Astrocyte of the spinal cord (primary cell): ENCODE measurements at regions not wholly inside any gene's neighbourhood (a gene's known extent, or its start where the extent isn't known, plus 50 kb on each side); places are given as distances from the start of the nearest gene placed in this dataset.

Experiments
- DNase-seq: peaks from one replicate; pipeline ENCODE4 v3.0.0; 2011; ENCODE audit warnings: low read depth, low spot score
- H3K4me3 ChIP-seq: 2 replicates; pipeline ENCODE4 v1.5.1; 2011; ENCODE audit warnings: low read depth, mild to moderate bottlenecking, low read length, moderate library complexity
- in situ Hi-C: cut with HindIII; loops from 2 replicates; pipeline ENCODE4 v1.10.0; 2017; ENCODE audit warnings: low sequenced_read_pairs
- TF ChIP-seq, protein P1 (sequence below): IDR thresholded peaks from 2 replicates; pipeline ENCODE4 v1.5.1; 2012; ENCODE audit warnings: low read depth, mild to moderate bottlenecking, low read length, inconsistent platforms

DNA sequence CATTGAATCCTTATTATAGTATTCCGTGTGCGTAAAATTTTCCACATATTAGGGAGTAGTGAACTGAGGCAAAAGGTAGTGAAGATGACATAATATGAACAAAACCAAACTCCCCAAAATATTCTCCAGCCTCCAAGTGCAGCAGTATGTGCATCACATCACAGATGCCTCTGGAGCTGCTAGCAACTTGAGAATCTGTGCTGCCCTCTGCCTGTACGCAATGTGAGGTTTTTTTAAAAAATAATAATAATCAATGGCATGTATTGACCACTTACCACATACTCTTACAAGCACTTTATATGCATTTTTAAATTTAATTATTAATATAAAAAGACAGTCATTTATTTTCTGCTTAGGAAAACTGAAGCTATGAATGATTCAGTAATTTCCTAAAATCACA lies 583.0 kb upstream of the SPRY2 start:
- H3K4me3 ChIP-seq = no peak overlapping the region
- in situ Hi-C loops = no loop called here
- DNase-seq = peak; percentile 2
- TF ChIP-seq, protein P1, sequence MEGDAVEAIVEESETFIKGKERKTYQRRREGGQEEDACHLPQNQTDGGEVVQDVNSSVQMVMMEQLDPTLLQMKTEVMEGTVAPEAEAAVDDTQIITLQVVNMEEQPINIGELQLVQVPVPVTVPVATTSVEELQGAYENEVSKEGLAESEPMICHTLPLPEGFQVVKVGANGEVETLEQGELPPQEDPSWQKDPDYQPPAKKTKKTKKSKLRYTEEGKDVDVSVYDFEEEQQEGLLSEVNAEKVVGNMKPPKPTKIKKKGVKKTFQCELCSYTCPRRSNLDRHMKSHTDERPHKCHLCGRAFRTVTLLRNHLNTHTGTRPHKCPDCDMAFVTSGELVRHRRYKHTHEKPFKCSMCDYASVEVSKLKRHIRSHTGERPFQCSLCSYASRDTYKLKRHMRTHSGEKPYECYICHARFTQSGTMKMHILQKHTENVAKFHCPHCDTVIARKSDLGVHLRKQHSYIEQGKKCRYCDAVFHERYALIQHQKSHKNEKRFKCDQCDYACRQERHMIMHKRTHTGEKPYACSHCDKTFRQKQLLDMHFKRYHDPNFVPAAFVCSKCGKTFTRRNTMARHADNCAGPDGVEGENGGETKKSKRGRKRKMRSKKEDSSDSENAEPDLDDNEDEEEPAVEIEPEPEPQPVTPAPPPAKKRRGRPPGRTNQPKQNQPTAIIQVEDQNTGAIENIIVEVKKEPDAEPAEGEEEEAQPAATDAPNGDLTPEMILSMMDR = peak; percentile 22

- H3K4me3 ChIP-seq = no peak overlapping the region
- DNase-seq = no peak
- TF ChIP-seq, protein P1 = no peak
- in situ Hi-C loops = no loop called here
These were observed 581.0 kb upstream of the SPRY2 start for GRCh38 chr13:80921971-80922370.

DNA sequence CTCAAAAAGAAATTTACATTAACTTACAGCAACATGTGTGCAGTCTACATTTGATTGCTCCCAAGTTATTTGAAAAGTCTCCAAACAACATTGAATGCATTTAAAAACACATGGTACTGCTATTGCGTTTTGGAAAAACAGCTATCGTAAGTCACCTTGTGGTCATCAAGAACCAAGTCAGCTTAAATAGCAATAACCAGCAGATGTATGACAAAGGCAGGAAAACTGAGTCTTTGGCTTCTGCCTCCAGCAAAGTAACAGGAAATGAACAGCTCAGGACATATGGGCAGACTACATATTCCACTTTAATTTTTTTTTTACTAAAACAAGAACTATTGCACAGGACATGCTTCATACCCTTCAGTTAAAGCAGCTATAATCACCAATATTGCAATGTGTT lies 580.6 kb upstream of the SPRY2 start:
- TF ChIP-seq, protein P1 = no peak
- in situ Hi-C loops = no loop called here
- H3K4me3 ChIP-seq = no peak overlapping the region
- peak; percentile 5 for DNase-seq

DNA sequence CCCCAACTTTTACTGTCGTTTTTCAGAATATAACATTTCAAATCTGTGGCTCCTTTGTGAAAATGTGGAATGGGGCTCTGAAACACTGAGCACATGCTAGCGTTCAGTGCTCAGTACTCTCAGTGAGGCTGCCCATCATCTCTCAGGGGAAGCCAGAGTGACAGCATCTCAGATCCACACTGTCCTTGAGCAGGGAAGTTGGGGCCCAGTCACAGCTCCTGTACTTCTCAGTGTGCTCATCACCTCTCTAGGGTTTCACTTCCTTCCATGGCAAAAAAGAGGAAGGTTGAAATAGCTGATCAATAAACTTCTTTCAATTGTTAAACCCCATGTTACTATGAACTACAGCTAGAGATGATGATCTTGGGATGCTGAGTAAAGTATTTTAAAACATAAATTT lies 565.9 kb upstream of the SPRY2 start:
- TF ChIP-seq, protein P1 = no peak
- H3K4me3 ChIP-seq = no peak overlapping the region
- no peak for DNase-seq
- in situ Hi-C loops = no loop called here

DNA sequence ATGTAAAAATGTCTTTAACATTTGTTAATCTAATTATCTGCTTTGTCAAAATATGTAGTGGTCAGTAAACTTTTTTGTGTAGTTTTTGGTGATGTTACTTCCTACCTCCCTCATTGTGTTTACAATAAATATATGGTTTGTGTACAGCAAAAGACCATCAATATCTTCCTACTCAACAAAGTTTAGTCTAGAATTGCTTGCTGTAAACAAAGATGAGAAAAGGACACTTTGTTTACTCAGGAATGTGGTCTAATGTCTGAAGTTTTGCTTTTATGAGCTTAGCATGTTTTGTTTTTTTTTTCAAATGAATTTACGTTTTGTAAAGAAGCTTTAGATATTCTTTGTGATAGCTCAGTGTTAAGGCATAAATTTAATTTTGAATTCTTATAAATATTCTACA lies 563.5 kb upstream of the SPRY2 start:
- DNase-seq = no peak
- TF ChIP-seq, protein P1 = no peak
- no peak overlapping the region for H3K4me3 ChIP-seq
- in situ Hi-C loops = no loop called here

DNA sequence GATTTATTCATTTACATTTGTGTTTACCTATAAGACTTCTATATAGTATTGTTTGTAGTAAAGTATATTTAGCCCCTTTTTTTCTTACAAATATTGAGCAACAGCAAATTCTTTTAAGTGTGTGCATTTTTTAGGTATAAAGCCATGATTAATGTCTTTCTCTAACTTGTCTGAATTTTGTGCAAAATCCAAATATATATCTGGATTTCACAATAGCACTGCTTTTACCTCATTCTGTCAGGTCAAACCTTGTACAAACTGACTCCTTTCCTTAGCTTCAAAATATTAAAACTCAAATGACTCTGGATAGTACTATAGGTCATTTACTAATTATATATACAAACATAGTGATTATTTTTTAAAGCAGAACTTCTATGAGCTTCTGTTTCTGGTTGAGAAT lies 563.0 kb upstream of the SPRY2 start:
- TF ChIP-seq, protein P1 = no peak
- in situ Hi-C loops = no loop called here
- H3K4me3 ChIP-seq = no peak overlapping the region
- DNase-seq = no peak

GRCh38 chr13:80901530-80901929 lies 560.6 kb upstream of the SPRY2 start:
- DNase-seq = no peak
- TF ChIP-seq, protein P1 = no peak
- no peak overlapping the region for H3K4me3 ChIP-seq
- in situ Hi-C loops = no loop called here
